ENCODE measurements at regions not wholly inside any gene's neighbourhood (a gene's known extent, or its start where the extent isn't known, plus 50 kb on each side); places are given as distances from the start of the nearest gene placed in this dataset.

GRCh38 chr18:60664736-60665135 is 292.2 kb upstream of the MC4R start:
- Histone ChIP-seq H3K4me1 (ENCODE audit: control insufficient read depth in 1 of 2, insufficient read depth in 2 of 2, low read length in 2 of 2) (no peaks in the 10 kb centered on the region), H3K9ac (ENCODE audit: insufficient read depth, low read length, poor library complexity, severe bottlenecking) (no peak overlapping the region), H3K36me3 (replicated peaks in 1 of 2; ENCODE audit: control insufficient read depth in 1 of 2, insufficient read depth in 2 of 2, low read length in 2 of 2) (no peaks in the 10 kb centered on the region), H3K4me3 (replicated peaks in 1 of 3; ENCODE audit: low read depth in 2 of 3, low read length in 3 of 3) (no peak overlapping the region), H3K27ac (ENCODE audit: low read depth in 1 of 2, low read length in 2 of 2) (no peak overlapping the region), H3K27me3 (ENCODE audit: control insufficient read depth in 2 of 2, insufficient read depth in 2 of 2, low read length in 2 of 2) (no peaks in the 10 kb centered on the region), H3K4me2 (replicated peaks; ENCODE audit: extremely low read depth, low read length, poor library complexity, severe bottlenecking) (no peak overlapping the region), H3K9me3 (replicated peaks in 1 of 2; ENCODE audit: control insufficient read depth in 1 of 2, insufficient read depth in 1 of 2, low read length in 2 of 2) (peaks cover 11 to 18% of the 10 kb centered on the region in 2 donors), H2AFZ (ENCODE audit: insufficient read depth, low read depth, low read length, poor library complexity, severe bottlenecking) (no peak overlapping the region), H4K20me1 (ENCODE audit: insufficient read depth, low read length) (no peaks in the 10 kb centered on the region), H3K79me2 (ENCODE audit: insufficient read depth, low read length) (no peaks in the 10 kb centered on the region)
- Mint-ChIP-seq H3K27ac (no peak overlapping the region), H3K4me3 (no peak overlapping the region), H3K9me3 (peaks cover 0 to 16% (median 4%) of the 10 kb centered on the region in 7 donors), H3K27me3 (ENCODE audit: low read depth in 3 of 3) (no peaks in the 10 kb centered on the region), H3K4me1 (no peaks in the 10 kb centered on the region), H3K36me3 (no peaks in the 10 kb centered on the region)
- intact Hi-C loops (cut with micrococcal nuclease) = no loop called here
- DNase-seq = no peak
- no peak for TF ChIP-seq CTCF (IDR thresholded peaks at IDR 0.05)
- no CpG with 5 or more reads among the region's 4 CpGs for WGBS (ENCODE audit: insufficient coverage)

- H3K79me2 ChIP-seq (ENCODE audit: insufficient read depth, low read length) = no peaks in the 10 kb centered on the region
- Mint-ChIP-seq H3K27ac (no peak overlapping the region), H3K27me3 (ENCODE audit: low read depth in 3 of 3) (no peaks in the 10 kb centered on the region), H3K9me3 (peaks cover 0 to 16% (median 4%) of the 10 kb centered on the region in 7 donors), H3K36me3 (no peaks in the 10 kb centered on the region), H3K4me1 (no peaks in the 10 kb centered on the region), H3K4me3 (no peak overlapping the region)
- DNase-seq = no peak
- H3K27me3 ChIP-seq (ENCODE audit: control insufficient read depth in 2 of 2, insufficient read depth in 2 of 2, low read length in 2 of 2) = no peaks in the 10 kb centered on the region
- no peak for TF ChIP-seq CTCF (IDR thresholded peaks at IDR 0.05)
- H2AFZ ChIP-seq (ENCODE audit: insufficient read depth, low read depth, low read length, poor library complexity, severe bottlenecking) = no peak overlapping the region
- H3K9me3 ChIP-seq (replicated peaks in 1 of 2; ENCODE audit: control insufficient read depth in 1 of 2, insufficient read depth in 1 of 2, low read length in 2 of 2) = peaks cover 11 to 18% of the 10 kb centered on the region in 2 donors
- H3K36me3 ChIP-seq (replicated peaks in 1 of 2; ENCODE audit: control insufficient read depth in 1 of 2, insufficient read depth in 2 of 2, low read length in 2 of 2) = no peaks in the 10 kb centered on the region
- intact Hi-C loops (cut with micrococcal nuclease) = no loop called here
- no peak overlapping the region for H3K4me3 ChIP-seq (replicated peaks in 1 of 3; ENCODE audit: low read depth in 2 of 3, low read length in 3 of 3)
- no peak overlapping the region for H3K9ac ChIP-seq (ENCODE audit: insufficient read depth, low read length, poor library complexity, severe bottlenecking)
- WGBS (ENCODE audit: insufficient coverage) = no CpG with 5 or more reads among the region's 1 CpG
- no peaks in the 10 kb centered on the region for H4K20me1 ChIP-seq (ENCODE audit: insufficient read depth, low read length)
- no peaks in the 10 kb centered on the region for H3K4me1 ChIP-seq (ENCODE audit: control insufficient read depth in 1 of 2, insufficient read depth in 2 of 2, low read length in 2 of 2)
- no peak overlapping the region for H3K27ac ChIP-seq (ENCODE audit: low read depth in 1 of 2, low read length in 2 of 2)
- H3K4me2 ChIP-seq (replicated peaks; ENCODE audit: extremely low read depth, low read length, poor library complexity, severe bottlenecking) = no peak overlapping the region
These were observed 294.4 kb upstream of the MC4R start for GRCh38 chr18:60667016-60667415.
